CD14-positive monocyte (primary cell): ENCODE measurements at regions not wholly inside any gene's neighbourhood (a gene's known extent, or its start where the extent isn't known, plus 50 kb on each side); places are given as distances from the start of the nearest gene placed in this dataset. TPM values are rescaled to one million over a fixed set of nuclear protein-coding genes. Genes with fewer than 3 reads are reported as not detected.

Source experiments
- DNase-seq, 3 donors: peaks; one replicate each; pipeline ENCODE4 v3.0.0-alpha.2; 2011 to 2022
- H2AFZ ChIP-seq: 2 replicates; pipeline ENCODE4 v1.6.0; 2012; ENCODE audit warnings: mild to moderate bottlenecking, low read depth, low read length, inconsistent platforms; ENCODE audit not compliant: insufficient read depth, poor library complexity, severe bottlenecking
- H3K27ac ChIP-seq, 2 donors: 1 replicate in 1 of 2; 2 replicates in 1 of 2; pipeline ENCODE4 v1.5.1; 2012 to 2013; ENCODE audit warnings: low read length in 2 of 2, control low read depth in 1 of 2, inconsistent platforms in 1 of 2, low read depth in 1 of 2, mild to moderate bottlenecking in 1 of 2
- H3K27me3 ChIP-seq, 2 donors: one replicate each; pipeline versions ENCODE4 v1.6.0 to v1.6.1; 2011 to 2013; ENCODE audit warnings: low read length in 2 of 2; ENCODE audit not compliant: control insufficient read depth in 2 of 2, insufficient read depth in 2 of 2
- H3K36me3 ChIP-seq, 2 donors: replicated peaks in 1 of 2; 1 replicate in 1 of 2; 2 replicates in 1 of 2; pipeline versions ENCODE4 v1.5.1 to v1.6.1; 2012 to 2013; ENCODE audit warnings: low read length in 2 of 2, control low read depth in 1 of 2, inconsistent platforms in 1 of 2, mild to moderate bottlenecking in 1 of 2; ENCODE audit not compliant: insufficient read depth in 2 of 2, control insufficient read depth in 1 of 2
- H3K4me1 ChIP-seq, 2 donors: 1 replicate in 1 of 2; 2 replicates in 1 of 2; pipeline versions ENCODE4 v1.5.1 to v1.6.1; 2012 to 2013; ENCODE audit warnings: low read length in 2 of 2, control low read depth in 1 of 2, inconsistent platforms in 1 of 2, mild to moderate bottlenecking in 1 of 2, moderate library complexity in 1 of 2; ENCODE audit not compliant: insufficient read depth in 2 of 2, control insufficient read depth in 1 of 2
- H3K4me2 ChIP-seq: replicated peaks from 2 replicates; pipeline ENCODE3; 2012; ENCODE audit warnings: low read length, moderate library complexity, mild to moderate bottlenecking; ENCODE audit not compliant: poor library complexity, severe bottlenecking; ENCODE audit errors: extremely low read depth
- H3K4me3 ChIP-seq, 3 experiments: fragments of 200-600 bp in 1 of 3; sonication (generic) in 1 of 3; replicated peaks in 1 of 3; 1 replicate in 2 of 3; 2 replicates in 1 of 3; pipeline ENCODE4 v1.5.1; 2011 to 2013; ENCODE audit warnings: low read length in 3 of 3, mild to moderate bottlenecking in 3 of 3, control low read depth in 2 of 3, low read depth in 2 of 3, inconsistent platforms in 1 of 3, moderate library complexity in 1 of 3
- H3K79me2 ChIP-seq: 2 replicates; pipeline ENCODE4 v1.6.0; 2012; ENCODE audit warnings: mild to moderate bottlenecking, control low read depth, inconsistent platforms, low read length, moderate library complexity; ENCODE audit not compliant: insufficient read depth
- H3K9ac ChIP-seq: 2 replicates; pipeline ENCODE4 v1.6.0; 2017; ENCODE audit warnings: low read length, mild to moderate bottlenecking; ENCODE audit not compliant: insufficient read depth, poor library complexity, severe bottlenecking
- H3K9me3 ChIP-seq, 2 donors: replicated peaks in 1 of 2; 1 replicate in 1 of 2; 2 replicates in 1 of 2; pipeline versions ENCODE4 v1.5.1 to v1.6.1; 2012 to 2013; ENCODE audit warnings: low read length in 2 of 2, control low read depth in 1 of 2; ENCODE audit not compliant: control insufficient read depth in 1 of 2, insufficient read depth in 1 of 2
- H4K20me1 ChIP-seq: 2 replicates; pipeline ENCODE4 v1.6.0; 2012; ENCODE audit warnings: mild to moderate bottlenecking, low read length, control low read depth, moderate library complexity; ENCODE audit not compliant: insufficient read depth
- H3K27ac Mint-ChIP-seq, 7 donors: one replicate each; pipeline ENCODE4 v1.8.0; 2020; ENCODE audit warnings: mild to moderate bottlenecking in 7 of 7, mixed read lengths in 7 of 7, moderate library complexity in 6 of 7, inconsistent platforms in 2 of 7
- H3K27me3 Mint-ChIP-seq, 3 donors: one replicate each; pipeline ENCODE4 v1.8.0; 2021 to 2022; ENCODE audit warnings: low read depth in 3 of 3, mild to moderate bottlenecking in 3 of 3, mixed read lengths in 3 of 3, moderate library complexity in 3 of 3, inconsistent platforms in 1 of 3
- H3K36me3 Mint-ChIP-seq, 2 donors: one replicate each; pipeline ENCODE4 v1.8.0; 2020; ENCODE audit warnings: mixed read lengths in 2 of 2, inconsistent platforms in 1 of 2, mild to moderate bottlenecking in 1 of 2
- H3K4me1 Mint-ChIP-seq: one replicate; pipeline ENCODE4 v1.8.0; 2020; ENCODE audit warnings: mild to moderate bottlenecking, mixed read lengths
- H3K4me3 Mint-ChIP-seq, 2 donors: one replicate each; pipeline ENCODE4 v1.8.0; 2020; ENCODE audit warnings: mild to moderate bottlenecking in 2 of 2, mixed read lengths in 2 of 2, moderate library complexity in 1 of 2
- H3K9me3 Mint-ChIP-seq, 7 donors: one replicate each; pipeline ENCODE4 v1.8.0; 2020 to 2022; ENCODE audit warnings: mixed read lengths in 7 of 7, mild to moderate bottlenecking in 6 of 7, moderate library complexity in 6 of 7, inconsistent platforms in 2 of 7
- WGBS: methylation state at CpG from one replicate; pipeline ENCODE4 v1.1.5; 2013; ENCODE audit warnings: missing lambda C conversion rate; ENCODE audit not compliant: insufficient coverage; 5-methylcytosine and 5-hydroxymethylcytosine counted together
- intact Hi-C, 2 donors: fragments of 100-400 bp; cut with micrococcal nuclease; formaldehyde crosslinking; loops; one replicate each; pipeline versions ENCODE4 v1.15.0 to v1.15.1; 2023
- small RNA-seq: library from RNA; depleted of rRNA; stranded (forward); fragments of <200 nt; gene quantifications from one replicate; pipeline ENCODE3, GENCODE V24; 2012; ENCODE audit warnings: low read depth; ENCODE audit not compliant: insufficient read length
- TF ChIP-seq, protein P1 (sequence below): fragments of 200-600 bp; IDR thresholded peaks from one replicate; pipeline ENCODE4 v1.8.0; 2022; ENCODE audit warnings: antibody characterized with exemption, mild to moderate bottlenecking

DNA sequence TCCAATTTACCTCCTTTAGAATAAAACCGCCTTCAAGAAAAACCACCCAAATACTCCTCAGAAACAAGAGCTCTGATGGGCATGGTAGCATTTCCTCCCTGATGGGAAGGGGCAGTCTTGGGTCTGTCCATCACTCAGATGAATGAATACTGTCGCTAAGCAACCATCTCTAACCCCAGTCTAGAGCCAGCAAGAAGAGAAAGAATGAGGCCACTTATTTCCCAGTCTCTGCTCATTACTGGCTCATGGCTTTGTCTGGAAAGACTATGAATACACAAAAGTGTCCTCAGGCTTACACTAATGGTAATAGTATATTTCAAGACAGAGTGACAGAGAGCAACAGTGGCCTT lies 51.0 kb upstream of the F3 start:
- Mint-ChIP-seq H3K4me3 (no peak overlapping the region), H3K27me3 (peaks cover 0 to 1% (median 0%) of the 10 kb centered on the region in 3 donors)
- no CpG with 5 or more reads among the region's 2 CpGs for WGBS

DNA sequence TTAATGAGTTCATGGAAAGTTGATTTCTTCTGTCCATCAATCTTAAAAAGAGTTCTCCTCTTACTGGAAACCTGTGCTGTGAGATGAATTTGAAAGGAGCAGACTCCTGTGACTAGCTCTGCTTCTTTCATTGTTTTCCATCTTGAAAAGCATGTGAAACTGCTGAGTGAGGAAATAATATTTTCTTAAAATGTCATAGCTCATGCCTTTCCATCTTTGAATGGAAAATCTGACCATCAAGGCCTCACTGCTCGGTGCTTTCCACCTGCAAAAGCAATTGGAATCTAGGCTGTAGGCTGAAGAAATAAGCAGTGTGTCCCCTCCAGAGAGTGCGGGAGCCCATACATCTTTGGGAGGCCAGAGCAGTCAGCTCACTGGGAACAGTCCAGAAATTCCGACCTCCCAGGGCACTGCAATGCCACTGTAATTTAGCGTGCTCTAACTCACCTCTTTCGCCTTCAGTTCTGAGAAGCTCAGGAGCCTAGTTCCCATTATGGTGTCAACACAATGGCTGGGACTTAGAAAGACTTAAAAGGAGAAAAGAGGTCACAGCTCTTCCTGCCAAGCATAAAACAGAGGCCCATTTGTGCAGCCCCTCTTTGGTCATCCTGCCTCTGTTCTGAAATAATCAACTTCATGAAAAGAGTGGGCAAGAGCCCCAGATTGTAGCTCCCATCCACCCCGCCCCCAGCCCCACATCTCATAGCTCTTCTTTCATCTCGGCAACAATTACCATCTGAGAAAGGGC lies 50.4 kb upstream of the F3 start:
- no peak overlapping the region for H3K4me3 ChIP-seq
- no peak for DNase-seq
- Mint-ChIP-seq H3K9me3 (peaks cover 0 to 2% (median 0%) of the 10 kb centered on the region in 7 donors), H3K4me1 (peaks cover 7% of the 10 kb centered on the region), H3K36me3 (no peaks in the 10 kb centered on the region), H3K4me3 (no peak overlapping the region), H3K27ac (no peak overlapping the region), H3K27me3 (peaks cover 0 to 1% (median 0%) of the 10 kb centered on the region in 3 donors)
- no peak overlapping the region for H3K9ac ChIP-seq
- H3K4me2 ChIP-seq, result no peak overlapping the region
- intact Hi-C loops, result loop anchor here in 1 of 2 donors (10.0 kb wide), 1 partner anchor 47 kb away; the partner anchor contains the start of gene F3
- WGBS, result 100% methylated on average over 5 of the region's 7 CpGs
- H3K4me1 ChIP-seq, result no peaks in the 10 kb centered on the region
- TF ChIP-seq, protein P1, sequence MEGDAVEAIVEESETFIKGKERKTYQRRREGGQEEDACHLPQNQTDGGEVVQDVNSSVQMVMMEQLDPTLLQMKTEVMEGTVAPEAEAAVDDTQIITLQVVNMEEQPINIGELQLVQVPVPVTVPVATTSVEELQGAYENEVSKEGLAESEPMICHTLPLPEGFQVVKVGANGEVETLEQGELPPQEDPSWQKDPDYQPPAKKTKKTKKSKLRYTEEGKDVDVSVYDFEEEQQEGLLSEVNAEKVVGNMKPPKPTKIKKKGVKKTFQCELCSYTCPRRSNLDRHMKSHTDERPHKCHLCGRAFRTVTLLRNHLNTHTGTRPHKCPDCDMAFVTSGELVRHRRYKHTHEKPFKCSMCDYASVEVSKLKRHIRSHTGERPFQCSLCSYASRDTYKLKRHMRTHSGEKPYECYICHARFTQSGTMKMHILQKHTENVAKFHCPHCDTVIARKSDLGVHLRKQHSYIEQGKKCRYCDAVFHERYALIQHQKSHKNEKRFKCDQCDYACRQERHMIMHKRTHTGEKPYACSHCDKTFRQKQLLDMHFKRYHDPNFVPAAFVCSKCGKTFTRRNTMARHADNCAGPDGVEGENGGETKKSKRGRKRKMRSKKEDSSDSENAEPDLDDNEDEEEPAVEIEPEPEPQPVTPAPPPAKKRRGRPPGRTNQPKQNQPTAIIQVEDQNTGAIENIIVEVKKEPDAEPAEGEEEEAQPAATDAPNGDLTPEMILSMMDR, result no peak
- H3K27me3 ChIP-seq, result no peaks in the 10 kb centered on the region
- no peaks in the 10 kb centered on the region for H3K9me3 ChIP-seq
- no peaks in the 10 kb centered on the region for H3K79me2 ChIP-seq
- H3K27ac ChIP-seq, result no peak overlapping the region
- no peaks in the 10 kb centered on the region for H3K36me3 ChIP-seq
- no peak overlapping the region for H2AFZ ChIP-seq
- no peaks in the 10 kb centered on the region for H4K20me1 ChIP-seq

More for the DNA sequence above, 51.0 kb upstream of the F3 start:
- H3K9me3 ChIP-seq, result no peaks in the 10 kb centered on the region
- H3K79me2 ChIP-seq, result no peaks in the 10 kb centered on the region
- no peaks in the 10 kb centered on the region for H4K20me1 ChIP-seq
- H3K36me3 ChIP-seq, result no peaks in the 10 kb centered on the region
- H3K4me1 ChIP-seq, result no peaks in the 10 kb centered on the region
- H3K27me3 ChIP-seq, result no peaks in the 10 kb centered on the region
- Mint-ChIP-seq H3K36me3 (no peaks in the 10 kb centered on the region), H3K27ac (no peak overlapping the region), H3K4me1 (peaks cover 9% of the 10 kb centered on the region), H3K9me3 (peaks cover 0 to 2% (median 0%) of the 10 kb centered on the region in 7 donors)
- no peak overlapping the region for H2AFZ ChIP-seq
- H3K27ac ChIP-seq, result no peak overlapping the region
- no peak overlapping the region for H3K4me3 ChIP-seq
- TF ChIP-seq, protein P1, result no peak
- H3K4me2 ChIP-seq, result no peak overlapping the region
- H3K9ac ChIP-seq, result no peak overlapping the region
- intact Hi-C loops, result loop anchor here in 1 of 2 donors (10.0 kb wide), 1 partner anchor 48 kb away; the partner anchor contains the start of gene F3
- DNase-seq, result no peak

Small RNA genes lying in the stretch of these regions (small RNA-seq; reads per million reads assigned to genes)
- not detected for gene MIR378G
